Gastrocnemius medialis (tissue), 4 donors: ENCODE measurements at regions not wholly inside any gene's neighbourhood (a gene's known extent, or its start where the extent isn't known, plus 50 kb on each side); places are given as distances from the start of the nearest gene placed in this dataset.
"Not testable (repeated sequence)": the region's sequence is repeated elsewhere in the genome, so short reads cannot be mapped to it uniquely, and the experiment has no call there.

Experiments used
- POLR2A ChIP-seq, 2 donors: fragments of 450-650 bp; IDR thresholded peaks; one replicate each; pipeline ENCODE4 v1.6.1; 2017; ENCODE audit warnings: antibody characterized with exemption in 2 of 2, mild to moderate bottlenecking in 2 of 2, moderate library complexity in 2 of 2
- TF ChIP-seq, protein P1 (sequence below), 5 experiments: fragments of 450-650 bp in 3 of 5; fragments of 200-600 bp in 2 of 5; sonication (generic) in 2 of 5; IDR thresholded peaks in 4 of 5; conservative IDR thresholded peaks in 1 of 5; 1 replicate in 4 of 5; 2 replicates in 1 of 5; pipeline ENCODE4 v1.5.1; 2016 to 2019; ENCODE audit warnings: antibody characterized with exemption in 5 of 5, mild to moderate bottlenecking in 3 of 5, moderate library complexity in 3 of 5

DNA sequence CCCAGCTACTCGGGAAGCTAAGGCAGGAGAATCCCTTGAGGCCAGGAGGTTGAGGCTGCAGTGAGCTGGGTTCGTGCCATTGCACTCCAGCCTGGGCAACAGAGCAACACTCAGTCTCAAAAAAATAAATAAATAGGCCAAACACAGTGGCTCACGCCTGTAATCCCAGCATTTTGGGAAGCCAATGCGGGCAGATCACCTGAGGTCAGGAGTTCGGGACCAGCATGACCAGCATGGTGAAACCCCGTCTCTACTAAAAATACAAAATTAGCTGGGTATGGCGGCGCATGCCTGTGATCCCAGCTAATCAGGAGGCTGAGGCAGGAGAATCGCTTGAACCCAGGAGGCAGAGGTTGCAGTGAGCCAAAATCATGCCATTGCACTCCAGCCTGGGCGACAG is 145.6 kb downstream of the ALDH8A1 start:
- TF ChIP-seq, protein P1, sequence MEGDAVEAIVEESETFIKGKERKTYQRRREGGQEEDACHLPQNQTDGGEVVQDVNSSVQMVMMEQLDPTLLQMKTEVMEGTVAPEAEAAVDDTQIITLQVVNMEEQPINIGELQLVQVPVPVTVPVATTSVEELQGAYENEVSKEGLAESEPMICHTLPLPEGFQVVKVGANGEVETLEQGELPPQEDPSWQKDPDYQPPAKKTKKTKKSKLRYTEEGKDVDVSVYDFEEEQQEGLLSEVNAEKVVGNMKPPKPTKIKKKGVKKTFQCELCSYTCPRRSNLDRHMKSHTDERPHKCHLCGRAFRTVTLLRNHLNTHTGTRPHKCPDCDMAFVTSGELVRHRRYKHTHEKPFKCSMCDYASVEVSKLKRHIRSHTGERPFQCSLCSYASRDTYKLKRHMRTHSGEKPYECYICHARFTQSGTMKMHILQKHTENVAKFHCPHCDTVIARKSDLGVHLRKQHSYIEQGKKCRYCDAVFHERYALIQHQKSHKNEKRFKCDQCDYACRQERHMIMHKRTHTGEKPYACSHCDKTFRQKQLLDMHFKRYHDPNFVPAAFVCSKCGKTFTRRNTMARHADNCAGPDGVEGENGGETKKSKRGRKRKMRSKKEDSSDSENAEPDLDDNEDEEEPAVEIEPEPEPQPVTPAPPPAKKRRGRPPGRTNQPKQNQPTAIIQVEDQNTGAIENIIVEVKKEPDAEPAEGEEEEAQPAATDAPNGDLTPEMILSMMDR (IDR thresholded peaks at IDR 0.05 in 4 of 5, conservative IDR thresholded peaks at IDR 0.05 in 1 of 5): not testable (repeated sequence)
- not testable (repeated sequence) for TF ChIP-seq POLR2A (IDR thresholded peaks at IDR 0.05)
